ENCODE measurements at regions not wholly inside any gene's neighbourhood (a gene's known extent, or its start where the extent isn't known, plus 50 kb on each side); places are given as distances from the start of the nearest gene placed in this dataset.

DNA sequence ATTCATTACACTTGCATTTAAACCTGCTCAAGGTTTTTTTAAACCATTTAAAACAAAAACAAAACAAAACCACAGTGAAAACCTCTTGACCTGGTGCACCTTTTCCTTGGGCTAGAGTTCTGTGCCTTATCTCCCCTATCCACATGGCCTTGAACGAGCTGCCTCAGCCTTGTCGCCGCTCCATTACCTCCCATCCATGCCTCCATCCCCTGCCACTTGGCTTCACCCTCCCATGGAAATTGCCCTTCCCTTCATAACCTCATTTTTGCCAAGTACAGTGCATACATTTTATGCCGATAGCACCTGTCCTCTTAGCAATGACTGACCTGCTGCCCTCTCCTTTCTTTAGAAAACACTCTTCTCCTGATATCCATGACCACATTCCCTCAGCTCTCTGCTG lies 188.6 kb upstream of the ASIC2 start:
- no peak for FAIRE-seq

DNA sequence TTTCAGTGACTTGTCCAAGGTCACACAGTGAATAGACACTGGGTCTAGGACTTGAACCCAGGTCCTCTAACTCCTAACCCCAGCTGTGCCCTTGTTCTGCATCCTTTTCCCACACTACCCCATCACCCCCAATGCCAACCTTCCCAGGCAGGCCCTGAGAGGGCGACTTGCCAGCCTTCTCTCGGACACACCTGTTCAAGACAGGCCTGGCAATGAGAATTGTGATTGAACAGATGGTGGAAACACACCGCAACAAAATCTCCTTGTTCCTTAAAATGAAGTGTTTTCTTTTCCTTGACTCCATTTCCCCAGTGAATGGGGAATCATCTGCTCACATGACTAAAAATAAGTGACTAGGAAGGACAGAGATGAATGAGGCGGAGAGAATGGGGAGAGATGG lies 189.5 kb upstream of the ASIC2 start:
- FAIRE-seq = no peak

DNA sequence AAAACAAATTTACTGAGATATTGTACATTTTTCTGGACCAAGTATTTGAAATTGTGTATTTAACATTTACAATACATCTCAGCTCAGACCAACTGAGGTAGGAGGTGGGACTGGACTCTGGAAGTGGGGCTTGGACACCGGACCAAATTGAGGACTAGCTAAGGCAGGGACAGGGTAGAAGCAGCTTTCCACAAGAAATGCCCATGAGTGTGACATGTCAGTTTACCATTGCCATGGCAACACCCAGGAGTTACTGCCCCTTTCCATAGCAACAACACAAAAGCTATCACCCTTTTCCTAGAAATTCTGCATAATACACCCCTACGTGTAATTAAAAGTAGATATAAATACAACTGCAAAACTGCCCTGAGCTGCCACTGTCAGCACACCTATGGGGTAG lies 191.5 kb upstream of the ASIC2 start:
- no peak for FAIRE-seq

DNA sequence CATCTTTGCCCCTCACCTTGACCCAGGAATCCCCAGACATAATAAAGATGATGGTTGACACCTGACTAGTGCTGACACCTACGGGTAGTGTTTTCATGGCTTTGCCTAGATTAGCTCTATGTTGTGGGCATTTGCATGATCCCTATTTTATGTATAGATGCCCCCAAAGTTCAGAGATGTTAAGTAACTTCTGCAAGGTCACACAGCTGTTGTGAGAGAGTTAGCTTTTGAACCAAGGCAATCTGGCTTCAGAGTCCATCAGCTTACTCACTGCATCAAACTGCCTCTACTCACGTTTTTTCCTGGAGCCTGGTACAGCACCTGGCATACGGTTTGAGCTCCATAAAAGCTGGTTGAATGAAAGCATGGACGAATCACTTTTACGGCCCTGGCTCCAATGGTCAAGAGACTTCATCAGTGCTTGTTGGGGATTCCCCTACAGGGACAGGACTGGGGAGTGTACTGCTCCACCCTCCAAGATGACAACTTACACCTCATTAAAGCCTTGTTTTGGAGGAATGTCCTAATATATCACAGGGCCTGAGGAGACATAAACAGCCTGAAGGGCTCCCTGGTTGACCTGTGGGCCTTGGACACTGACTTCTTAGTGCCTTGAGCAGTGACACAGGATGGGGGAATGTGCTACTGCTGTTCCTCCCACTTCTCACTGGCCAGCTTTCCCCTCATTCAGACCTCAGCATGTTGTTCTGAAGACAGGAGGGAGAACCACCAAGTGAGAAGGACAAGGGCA lies 193.2 kb upstream of the ASIC2 start:
- FAIRE-seq = no peak

DNA sequence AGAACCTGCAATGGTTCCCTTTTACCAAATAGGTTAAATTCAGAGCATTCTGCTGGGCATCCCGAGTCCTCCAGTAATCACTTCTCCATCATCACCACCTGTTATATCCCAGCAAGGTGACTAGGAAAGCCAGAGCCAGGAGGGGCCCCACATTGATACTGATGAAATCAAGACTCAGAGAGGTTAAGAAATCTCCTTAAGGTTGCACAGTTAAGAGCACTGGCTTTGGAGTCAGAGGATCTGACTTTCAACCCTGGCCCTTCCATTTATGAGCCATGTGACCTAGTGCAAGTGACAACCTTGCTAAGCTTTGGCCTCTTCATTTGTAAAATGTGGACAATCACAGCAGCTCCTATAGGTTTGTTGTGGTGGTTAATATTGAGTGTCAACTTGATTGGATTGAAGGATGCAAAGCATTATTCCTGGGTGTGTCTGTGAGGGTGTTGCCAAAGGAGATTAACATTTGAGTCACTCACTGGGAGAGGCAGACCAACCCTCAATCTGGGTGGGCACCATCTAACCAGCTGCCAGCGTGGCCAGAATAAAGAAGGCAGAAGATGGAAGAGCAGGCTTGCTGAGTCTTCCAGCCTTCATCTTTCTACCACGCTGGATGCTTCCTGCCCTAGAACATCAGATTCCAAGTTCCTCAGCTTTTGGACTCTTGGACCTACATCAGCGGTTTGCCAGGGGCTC lies 194.2 kb upstream of the ASIC2 start:
- FAIRE-seq = no peak

DNA sequence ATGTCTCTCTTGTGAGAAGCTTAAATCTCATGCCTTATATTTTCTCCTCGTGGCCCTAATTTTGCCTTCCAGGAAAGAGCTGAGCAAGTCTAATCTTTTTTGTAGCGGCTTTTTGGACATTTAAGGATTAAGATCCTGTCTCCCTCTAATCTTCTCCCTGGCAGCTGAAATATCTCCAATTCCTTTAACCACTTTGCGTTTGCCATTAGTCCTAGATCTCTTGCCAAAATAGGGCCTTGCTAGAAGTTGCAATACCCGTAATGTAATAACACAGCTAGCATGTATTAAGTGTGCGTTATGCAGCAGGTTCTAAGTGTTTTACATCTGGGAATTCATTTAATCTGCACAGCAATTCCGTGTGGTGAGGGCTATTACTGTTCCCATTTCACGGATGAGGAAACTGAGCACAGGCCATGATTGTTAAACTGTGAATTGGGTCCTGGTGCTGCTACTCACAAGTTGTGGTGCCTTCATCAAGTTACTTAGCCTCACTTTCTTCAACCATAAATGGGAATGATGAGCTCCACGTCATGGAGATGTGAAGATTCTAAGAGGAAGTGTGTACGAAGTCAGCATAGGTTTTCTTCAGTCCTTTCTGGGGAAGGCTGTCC lies 198.9 kb upstream of the ASIC2 start:
- no peak for FAIRE-seq

DNA sequence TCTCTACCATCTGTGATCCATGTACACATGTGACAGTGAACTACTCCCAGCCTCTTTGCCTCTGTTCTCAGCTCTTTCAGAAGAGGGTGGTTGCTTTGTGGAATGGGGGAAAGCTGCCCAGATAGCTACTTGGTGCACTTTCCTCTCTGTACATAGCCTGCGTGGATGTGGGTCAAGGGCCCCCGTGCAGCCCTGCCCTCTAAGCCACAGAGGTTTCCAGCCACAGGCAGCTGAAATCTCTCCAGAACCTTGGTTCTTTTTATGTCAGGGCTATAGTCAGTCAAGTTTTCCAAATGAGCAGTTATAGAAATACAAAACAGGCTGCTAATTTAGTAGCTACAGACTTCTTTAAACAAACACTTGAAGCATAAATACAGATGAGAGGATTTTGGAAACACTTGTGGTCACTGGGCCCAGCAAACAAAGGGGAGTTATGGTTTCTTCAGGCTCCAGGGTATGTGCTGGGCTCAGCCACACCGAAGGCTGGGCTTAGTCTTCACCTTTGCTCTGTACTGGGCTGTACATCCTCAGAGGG lies 199.7 kb upstream of the ASIC2 start:
- no peak for FAIRE-seq

DNA sequence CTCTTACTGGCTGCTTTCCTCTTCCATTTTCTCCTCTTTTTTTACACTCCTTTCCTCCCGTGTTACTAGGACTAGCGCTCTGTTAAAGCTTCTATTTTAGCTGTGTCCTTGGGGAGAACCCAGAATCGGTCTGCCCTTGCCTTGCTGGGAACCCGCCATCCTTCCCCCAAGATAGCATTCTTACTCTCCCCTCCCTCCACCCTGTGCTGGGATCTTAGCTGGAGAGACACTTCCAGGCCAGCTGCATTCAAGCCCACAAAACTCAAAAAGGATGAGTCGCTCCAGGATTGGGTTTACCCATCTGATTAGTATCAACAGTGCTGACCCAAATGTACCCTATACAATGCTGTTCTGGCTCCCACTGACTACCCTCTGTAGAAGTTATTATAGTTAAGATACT lies 200.5 kb upstream of the ASIC2 start:
- FAIRE-seq = no peak

DNA sequence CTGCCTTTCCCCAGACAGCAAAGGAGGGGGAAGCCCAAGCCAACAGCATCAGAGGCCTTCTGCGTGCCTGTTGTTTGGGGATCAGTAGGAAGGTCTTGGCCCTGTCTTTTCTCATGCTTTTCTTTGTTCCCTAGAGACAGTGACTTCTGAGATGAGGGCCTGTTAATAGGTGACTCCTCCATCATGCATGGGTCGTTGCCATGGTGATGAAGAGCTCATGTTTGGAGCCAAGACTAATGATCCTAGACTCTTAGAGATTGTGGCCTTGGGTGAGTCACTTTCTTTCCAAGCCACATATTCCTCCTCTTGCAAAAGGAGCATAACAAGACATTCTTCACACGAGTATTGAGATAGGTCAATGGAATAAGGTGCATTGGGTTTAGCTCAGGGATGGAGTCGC lies 201.1 kb upstream of the ASIC2 start:
- no peak for FAIRE-seq

DNA sequence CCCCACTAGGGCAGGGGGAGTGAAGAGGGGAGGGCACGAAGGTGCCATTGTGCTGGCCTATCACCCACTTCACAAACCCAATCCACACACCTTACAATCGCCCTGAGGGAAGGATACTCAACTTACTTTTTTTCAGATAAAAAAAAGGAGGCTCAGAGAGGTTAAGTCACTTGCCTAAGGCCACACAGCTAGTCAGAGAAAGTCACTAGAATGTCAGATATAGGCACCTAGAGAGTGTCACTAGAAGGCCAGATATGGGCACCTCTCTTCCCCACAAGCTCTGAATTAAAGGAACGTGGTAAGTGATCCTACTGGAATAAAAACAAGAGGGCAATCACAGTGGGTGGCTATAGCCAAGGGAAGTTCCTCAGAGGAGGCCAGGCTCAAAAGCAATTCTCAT lies 204.5 kb upstream of the ASIC2 start:
- no peak for FAIRE-seq

DNA sequence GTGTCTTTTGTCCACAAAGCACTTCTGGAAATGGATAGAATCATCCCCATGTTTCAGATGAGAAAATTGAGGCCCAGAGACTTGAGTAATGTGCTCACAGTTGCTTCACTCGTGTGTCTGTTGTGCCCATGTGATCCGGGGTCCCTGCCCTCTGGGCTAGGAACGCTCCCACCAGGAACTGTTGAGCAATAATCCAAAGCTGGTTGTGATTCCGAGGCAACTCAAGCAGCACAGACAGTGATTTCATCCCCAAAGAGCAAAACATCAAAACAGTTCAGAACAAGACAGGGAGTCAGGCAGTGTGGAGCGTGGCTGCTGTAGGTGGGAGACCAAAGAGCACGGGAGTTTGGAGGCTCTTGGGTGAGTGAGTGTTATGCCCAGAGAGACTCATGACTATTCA lies 205.0 kb upstream of the ASIC2 start:
- FAIRE-seq = no peak

DNA sequence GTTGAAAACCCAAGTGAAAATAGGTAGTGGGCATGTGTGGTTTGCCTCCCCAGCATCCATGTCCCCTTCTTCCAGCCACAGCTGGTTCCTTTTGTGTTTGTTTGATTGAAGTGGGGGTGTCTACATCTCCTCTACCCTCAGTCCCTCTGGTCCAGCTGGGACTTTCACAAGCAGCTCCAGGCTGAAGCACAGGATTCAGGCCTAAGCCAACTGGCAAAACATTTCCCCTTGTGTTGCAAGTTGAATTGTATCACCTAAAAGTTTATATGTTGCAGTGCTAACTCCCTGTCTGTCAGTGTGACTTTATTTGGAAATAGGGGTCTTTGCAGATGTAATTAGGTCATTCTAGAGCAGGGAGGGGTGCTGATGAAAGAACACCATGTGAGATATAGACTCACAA lies 205.9 kb upstream of the ASIC2 start:
- FAIRE-seq = no peak

DNA sequence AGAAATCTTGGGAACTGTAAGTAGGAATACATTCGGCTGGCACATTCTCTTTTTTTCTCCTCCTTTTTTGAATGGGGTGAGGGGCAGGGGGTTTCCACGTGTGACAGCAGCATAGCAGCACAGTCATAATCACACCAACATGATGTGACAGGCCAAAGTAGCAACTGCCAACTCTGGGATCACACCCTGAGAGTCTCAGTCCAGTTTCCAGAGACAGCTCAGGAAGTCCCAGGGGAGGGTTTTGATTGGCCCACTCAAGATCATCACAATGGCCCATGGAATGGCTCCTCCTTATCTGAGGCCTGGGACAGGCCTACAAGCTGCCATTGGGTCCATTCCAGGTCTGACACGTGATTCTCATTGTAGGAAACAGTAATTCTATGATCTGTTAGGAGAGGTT lies 207.1 kb upstream of the ASIC2 start:
- no peak for FAIRE-seq

DNA sequence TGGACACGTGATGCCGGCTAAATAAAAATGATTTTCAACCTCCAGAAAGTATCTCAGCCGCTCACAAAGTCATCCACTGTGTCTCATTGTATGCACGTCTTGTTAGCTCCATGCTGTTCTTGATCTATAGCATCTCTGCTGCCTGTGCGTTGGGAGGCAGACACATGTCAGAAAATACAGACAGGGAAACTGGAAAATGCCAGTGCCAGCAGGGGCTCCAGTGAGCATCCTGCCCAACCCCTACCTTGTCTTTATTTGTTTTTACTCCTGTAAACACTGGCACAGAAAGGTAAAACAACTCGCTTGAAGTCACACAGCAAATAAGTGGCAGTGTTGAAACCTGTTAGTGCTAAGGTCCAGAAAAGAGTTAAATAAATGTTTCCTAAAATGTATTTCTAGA lies 208.1 kb upstream of the ASIC2 start:
- FAIRE-seq = no peak

DNA sequence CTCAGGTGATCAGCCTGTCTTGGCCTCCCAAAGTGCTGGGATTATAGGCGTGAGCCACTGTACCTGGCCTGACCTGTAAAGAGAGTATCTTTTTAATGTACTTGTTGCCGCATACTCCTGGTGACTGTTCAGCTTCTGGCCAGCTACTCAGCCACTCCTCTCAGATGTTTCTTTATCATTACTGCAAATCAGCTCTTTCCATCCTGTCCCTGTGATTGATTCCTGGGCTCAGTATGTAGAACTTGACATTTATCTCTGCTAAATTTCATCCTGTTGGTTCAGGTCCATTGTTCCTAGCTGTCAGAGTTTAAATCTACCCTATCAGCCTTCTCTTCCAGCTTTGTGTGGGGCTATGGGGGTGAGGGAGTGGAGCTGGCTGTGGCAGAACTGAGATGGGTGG lies 211.5 kb upstream of the ASIC2 start:
- FAIRE-seq = no peak

DNA sequence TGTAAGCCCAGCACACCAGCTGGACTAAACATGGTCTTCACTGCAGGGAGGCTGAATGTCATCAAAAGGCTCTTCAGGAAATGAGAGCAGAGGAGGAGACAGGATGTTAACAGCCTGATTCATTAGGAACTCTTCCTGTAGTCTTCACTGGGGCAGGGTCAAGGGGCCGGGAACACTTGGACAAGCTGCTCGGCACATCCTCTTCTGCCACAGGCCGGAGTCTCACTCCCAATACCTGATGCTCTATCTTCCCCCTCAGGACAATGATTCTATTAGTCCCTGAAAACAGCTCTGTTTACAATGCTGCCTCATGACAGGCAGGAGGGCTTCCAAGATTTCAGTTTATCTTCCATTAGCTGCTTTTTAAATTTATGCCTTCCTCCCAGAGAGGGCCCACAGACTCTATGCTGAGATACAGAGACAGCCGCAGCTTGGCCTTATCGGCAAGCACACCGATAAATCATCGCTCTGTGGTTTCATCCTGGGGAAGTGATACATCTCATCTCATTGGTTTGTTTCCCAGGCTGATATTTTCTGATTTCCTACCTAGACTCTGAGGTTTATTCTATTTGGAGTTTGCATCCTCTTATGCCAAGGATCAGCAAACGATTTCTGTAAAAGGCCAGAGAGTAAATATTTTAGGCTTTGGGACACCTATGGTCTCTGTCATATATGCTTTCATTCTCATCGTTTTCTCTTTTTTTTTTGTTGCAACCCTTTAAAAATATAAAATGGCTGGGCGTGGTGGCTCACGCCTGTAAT lies 214.0 kb upstream of the ASIC2 start:
- FAIRE-seq = no peak

DNA sequence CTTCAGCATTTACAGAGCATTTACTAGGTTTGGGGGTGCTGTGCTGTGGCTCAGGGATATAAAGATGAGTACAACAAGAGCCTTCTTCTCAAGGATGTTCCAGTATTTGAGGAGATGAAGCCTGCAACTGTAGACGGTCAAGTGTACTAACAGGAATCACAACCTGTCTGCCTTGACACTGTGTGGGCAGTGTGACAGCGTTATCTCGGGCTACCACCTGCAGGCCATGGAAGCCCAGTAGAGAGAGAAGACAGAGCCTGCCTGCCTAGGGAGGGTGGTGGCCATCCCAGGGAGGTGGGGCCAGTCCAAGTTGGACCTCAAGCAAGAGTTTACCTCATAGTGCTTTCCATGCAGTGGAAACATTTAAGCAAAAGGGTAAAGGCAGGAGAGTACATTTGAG lies 215.1 kb upstream of the ASIC2 start:
- no peak for FAIRE-seq

DNA sequence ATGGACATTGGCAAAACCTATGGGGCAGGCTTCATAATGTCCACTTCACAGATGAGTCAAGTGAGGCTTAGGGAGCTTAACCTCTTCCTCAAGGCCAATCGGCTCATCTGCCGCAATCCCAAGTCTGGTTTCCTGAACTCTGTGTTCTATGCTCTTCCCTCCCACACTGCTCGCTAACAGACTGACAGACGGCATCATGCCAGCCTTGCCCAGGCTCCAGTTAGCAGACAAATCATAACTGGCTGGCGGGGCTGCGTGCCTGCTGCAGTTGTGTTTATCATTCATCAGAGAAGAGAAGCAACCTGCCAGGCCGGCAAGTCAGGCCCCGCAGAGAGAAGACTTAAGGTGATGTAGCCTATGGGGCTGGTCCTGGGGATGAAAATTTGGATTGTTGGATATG lies 216.2 kb upstream of the ASIC2 start:
- FAIRE-seq = no peak

DNA sequence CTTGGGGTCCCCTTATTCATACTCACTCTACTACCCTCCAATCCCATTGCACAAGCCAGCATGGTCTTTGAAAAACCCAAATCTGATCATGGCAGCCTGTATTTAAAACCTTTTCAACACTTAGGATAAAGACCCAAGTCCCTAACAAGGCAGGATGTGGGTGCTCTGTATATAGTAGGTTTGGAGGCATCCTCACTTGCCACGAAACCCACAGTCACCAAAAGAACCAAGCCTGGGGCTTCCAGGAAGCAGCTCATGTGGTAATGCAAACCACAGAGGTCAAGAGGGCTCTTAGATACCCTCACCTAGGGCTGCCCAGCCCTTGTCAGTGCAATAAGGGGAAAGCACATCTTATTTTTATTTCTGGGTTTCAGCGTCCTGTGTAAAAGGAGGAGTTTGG lies 218.6 kb upstream of the ASIC2 start:
- FAIRE-seq = no peak

DNA sequence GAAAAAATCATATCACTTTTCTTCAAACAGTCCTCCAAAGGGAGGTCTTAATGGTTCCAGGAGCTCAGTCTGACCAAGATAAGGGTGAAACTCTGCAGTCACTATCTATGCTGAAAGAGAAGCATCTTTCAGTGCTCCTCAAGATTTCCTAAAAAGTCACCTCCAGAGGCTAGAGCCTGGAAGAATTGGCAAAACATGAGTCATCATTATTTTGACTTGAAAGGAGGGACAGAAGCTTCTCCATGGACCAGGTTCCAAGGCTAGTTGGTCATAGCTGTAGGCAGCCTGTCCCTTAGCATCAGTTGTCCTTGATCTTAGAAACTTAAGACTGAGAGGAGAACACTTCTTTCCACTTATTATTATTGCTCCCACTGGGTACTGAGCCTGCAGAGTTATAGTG lies 219.0 kb upstream of the ASIC2 start:
- no peak for FAIRE-seq

DNA sequence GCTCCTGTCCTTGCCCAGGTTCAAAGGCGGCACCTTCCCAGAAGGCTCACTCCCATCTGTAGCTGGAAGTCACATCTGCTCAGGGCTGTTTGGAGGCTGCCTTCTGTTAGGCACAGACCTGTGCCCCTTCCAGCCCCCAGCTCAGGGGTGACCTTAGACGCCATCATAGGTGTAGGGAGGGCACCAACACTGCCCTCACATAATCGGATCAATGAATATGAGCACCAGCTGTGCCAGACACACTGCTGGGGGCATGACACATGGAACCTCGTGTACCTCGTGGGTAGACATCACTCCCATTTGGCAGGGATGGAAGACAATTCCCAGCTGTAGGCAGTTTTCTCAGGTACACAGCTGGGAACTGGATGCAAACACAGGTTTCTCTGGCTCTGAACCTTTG lies 220.7 kb upstream of the ASIC2 start:
- no peak for FAIRE-seq

DNA sequence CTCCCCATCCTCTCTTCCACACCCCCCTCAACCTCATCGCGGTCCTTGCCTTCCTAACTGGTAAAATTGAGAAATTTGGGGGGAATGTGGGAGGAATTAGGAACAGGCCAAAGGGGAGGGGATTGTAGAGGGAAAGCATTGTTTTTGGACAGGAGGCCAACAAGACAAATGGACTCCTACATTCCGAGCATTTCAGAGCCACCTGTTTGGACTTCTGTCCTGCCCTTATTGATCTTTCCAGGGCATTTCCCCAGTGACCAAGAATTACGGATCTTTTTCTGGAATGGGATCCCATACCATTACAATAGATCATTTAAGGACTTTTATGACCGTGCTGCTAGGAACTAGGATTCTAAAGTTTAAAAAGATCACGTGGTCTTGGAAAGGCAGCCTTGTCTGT lies 221.3 kb upstream of the ASIC2 start:
- no peak for FAIRE-seq

DNA sequence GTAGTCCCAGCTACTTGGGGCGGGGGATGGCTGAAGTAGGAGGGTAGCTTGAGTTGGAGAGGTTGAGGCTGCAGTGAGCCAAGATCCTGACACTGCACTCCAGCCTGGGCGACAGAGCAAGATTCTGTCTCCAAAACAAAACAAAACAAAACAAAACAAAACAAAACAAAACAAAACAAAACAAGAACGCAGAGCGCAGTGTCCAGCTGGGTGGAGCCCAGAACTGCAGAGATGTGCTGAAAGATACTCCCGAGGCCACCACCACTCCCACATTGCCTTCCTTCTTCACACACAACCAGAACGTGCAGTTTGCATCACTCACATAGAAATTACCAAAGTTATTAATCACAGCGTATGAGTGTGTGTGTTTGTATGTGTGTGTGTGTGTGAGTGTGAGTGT lies 222.9 kb upstream of the ASIC2 start:
- no peak for FAIRE-seq

DNA sequence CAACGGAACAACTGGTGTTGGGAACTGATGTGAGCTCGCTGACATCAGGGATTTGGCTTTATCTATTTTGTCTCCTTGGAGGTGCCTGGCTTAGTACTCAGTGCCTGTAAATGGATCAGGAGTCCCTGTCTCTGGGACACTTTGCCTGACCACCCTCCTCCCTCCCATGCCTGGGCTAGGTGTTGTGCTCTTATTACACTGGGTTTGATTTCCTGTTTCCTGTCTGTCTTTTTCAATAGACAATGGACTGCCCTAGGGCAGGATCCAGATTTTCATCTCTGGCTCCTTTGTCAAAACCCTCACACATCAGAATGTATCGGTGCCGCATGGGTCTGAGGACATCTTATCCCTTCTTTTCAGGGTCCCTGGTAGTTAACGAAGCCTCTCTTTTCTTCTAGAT lies 223.6 kb upstream of the ASIC2 start:
- no peak for FAIRE-seq

Data from G401.6 (cell line).